Panc1 (cell line): ENCODE measurements at regions not wholly inside any gene's neighbourhood (a gene's known extent, or its start where the extent isn't known, plus 50 kb on each side); places are given as distances from the start of the nearest gene placed in this dataset.

Source experiments
- ATAC-seq: fragments of 200-7000 bp; cut with Tn5 transposase; 2 replicates; pipeline ENCODE4 v1.9.1; 2020; ENCODE audit warnings: mild to moderate bottlenecking, moderate library complexity
- BruUV-seq: library from RNA; stranded (reverse); fragments of 400-500 nt; replicated peaks from 2 replicates; lab custom pipeline; 2021; lab: Mats Ljungman, UMichigan
- CTCF ChIA-PET: fragments of 300-600 bp; sonication (Branson Sonifier 250); formaldehyde crosslinking; loops from one replicate; lab custom pipeline; 2022; ENCODE audit warnings: antibody characterized with exemption; lab: Charles Lee
- POLR2A ChIA-PET: fragments of 300-600 bp; sonication (Branson Sonifier 250); formaldehyde crosslinking; loops from one replicate; lab custom pipeline; 2022; ENCODE audit warnings: antibody characterized with exemption; lab: Charles Lee
- DNase-seq: peaks from one replicate; pipeline ENCODE4 v3.0.0-alpha.2; 2010; ENCODE audit warnings: low read depth, low spot score
- H3K27ac ChIP-seq: 2 replicates; pipeline ENCODE4 v1.5.1; 2011; ENCODE audit warnings: mild to moderate bottlenecking, low read length, inconsistent platforms
- H3K27me3 ChIP-seq: fragments of 200-500 bp; sonication (Bioruptor generic); 2 replicates; pipeline ENCODE4 v1.6.0; 2014; ENCODE audit warnings: low read length, inconsistent platforms; ENCODE audit not compliant: control insufficient read depth, insufficient read depth
- H3K36me3 ChIP-seq: fragments of 200-500 bp; sonication (Bioruptor generic); 2 replicates; pipeline ENCODE4 v1.5.1; 2014; ENCODE audit warnings: inconsistent platforms, mild to moderate bottlenecking, low read length, moderate library complexity; ENCODE audit not compliant: control insufficient read depth, insufficient read depth
- H3K4me1 ChIP-seq: 2 replicates; pipeline ENCODE4 v1.5.1; 2011; ENCODE audit warnings: inconsistent platforms, mild to moderate bottlenecking, low read length, moderate library complexity; ENCODE audit not compliant: control insufficient read depth, insufficient read depth
- H3K4me3 ChIP-seq, 2 experiments: 2 replicates each; pipeline ENCODE4 v1.5.1; 2011 to 2012; ENCODE audit warnings: low read depth in 2 of 2, low read length in 2 of 2, mild to moderate bottlenecking in 2 of 2, inconsistent platforms in 1 of 2, moderate library complexity in 1 of 2
- H3K9me3 ChIP-seq: fragments of 200-500 bp; sonication (Bioruptor generic); 2 replicates; pipeline ENCODE4 v1.5.1; 2014; ENCODE audit warnings: low read depth, mild to moderate bottlenecking, inconsistent platforms, low read length, moderate library complexity; ENCODE audit not compliant: control insufficient read depth, insufficient read depth
- CTCF ChIP-seq: fragments of 450-650 bp; IDR thresholded peaks from 2 replicates; pipeline ENCODE4 v1.5.1; 2017; ENCODE audit warnings: mild to moderate bottlenecking
- POLR2AphosphoS5 ChIP-seq: IDR thresholded peaks from 2 replicates; pipeline ENCODE4 v1.6.1; 2012; ENCODE audit warnings: mild to moderate bottlenecking, low read depth, low read length, moderate library complexity
- REST ChIP-seq, 2 experiments: IDR thresholded peaks; 2 replicates each; pipeline ENCODE4 v1.6.1; 2011 to 2012; ENCODE audit warnings: low read depth in 2 of 2, control low read depth in 1 of 2, low read length in 1 of 2, mild to moderate bottlenecking in 1 of 2, moderate library complexity in 1 of 2; ENCODE audit not compliant: insufficient read depth in 1 of 2
- SIN3A ChIP-seq: IDR thresholded peaks from 2 replicates; pipeline ENCODE4 v1.6.1; 2012; ENCODE audit warnings: low read depth, mild to moderate bottlenecking, low read length, moderate library complexity, borderline replicate concordance; ENCODE audit not compliant: insufficient read depth
- TCF7L2 ChIP-seq: IDR thresholded peaks from 2 replicates; pipeline ENCODE4 v1.6.1; 2011; ENCODE audit warnings: mild to moderate bottlenecking, low read depth, low read length, inconsistent platforms
- in situ Hi-C: cut with HindIII; loops from 2 replicates; pipeline ENCODE4 v1.10.0; 2016; ENCODE audit warnings: low sequenced_read_pairs, low pct_unique_long_range_greater_than_20kb
- intact Hi-C: fragments of 100-400 bp; cut with micrococcal nuclease; formaldehyde crosslinking; loops from one replicate; pipeline ENCODE4 v1.10.0; 2022; ENCODE audit not compliant: unreplicated experiment

- no peaks in the 10 kb centered on the region for H3K36me3 ChIP-seq
- H3K9me3 ChIP-seq, result no peaks in the 10 kb centered on the region
- H3K27ac ChIP-seq, result no peak overlapping the region
- ATAC-seq, result no peak
- no TSS peak for BruUV-seq
- intact Hi-C loops (no loop called here), in situ Hi-C loops (no loop called here)
- H3K4me1 ChIP-seq, result no peaks in the 10 kb centered on the region
- CTCF ChIA-PET, result no interaction called here
- DNase-seq, result no peak
- POLR2A ChIA-PET, result interaction anchor here (0.7 kb wide), 1 partner anchor 213 kb away, joined by 3 read pairs; no protein-coding TSS in a partner anchor
- TF ChIP-seq CTCF (no peak), REST (IDR thresholded peaks at IDR 0.05; ENCODE audit: insufficient read depth in 1 of 2, low read depth in 2 of 2, low read length in 1 of 2) (no peak), SIN3A (no peak), POLR2AphosphoS5 (no peak), TCF7L2 (no peak)
- H3K27me3 ChIP-seq, result no peaks in the 10 kb centered on the region
- no peak overlapping the region for H3K4me3 ChIP-seq
Measured at GRCh38 chr13:40079721-40080120, 424.3 kb downstream of the COG6 start.

GRCh38 chr13:40080676-40081075, 425.2 kb downstream of the COG6 start:
- ChIA-PET CTCF (no interaction called here), POLR2A (no interaction called here)
- TF ChIP-seq POLR2AphosphoS5 (no peak), SIN3A (no peak), REST (IDR thresholded peaks at IDR 0.05; ENCODE audit: insufficient read depth in 1 of 2, low read depth in 2 of 2, low read length in 1 of 2) (no peak), TCF7L2 (no peak), CTCF (no peak)
- H3K4me1 ChIP-seq, result no peaks in the 10 kb centered on the region
- DNase-seq, result no peak
- no peaks in the 10 kb centered on the region for H3K36me3 ChIP-seq
- BruUV-seq, result no TSS peak
- intact Hi-C loops, result no loop called here
- in situ Hi-C loops, result no loop called here
- H3K27ac ChIP-seq, result no peak overlapping the region
- no peak for ATAC-seq
- H3K9me3 ChIP-seq, result no peaks in the 10 kb centered on the region
- H3K4me3 ChIP-seq, result no peak overlapping the region
- no peaks in the 10 kb centered on the region for H3K27me3 ChIP-seq
